A549 (cell line): ENCODE measurements at regions not wholly inside any gene's neighbourhood (a gene's known extent, or its start where the extent isn't known, plus 50 kb on each side); places are given as distances from the start of the nearest gene placed in this dataset.

Source experiments
- ATAC-seq, 2 experiments: fragments of 200-7000 bp in 1 of 2; fragments of >200 bp in 1 of 2; cut with Nextera tagmentation in 1 of 2; cut with Tn5 transposase in 1 of 2; 3 replicates each; pipeline versions ENCODE4 v1.8.0 to v1.9.1; 2018 to 2020; ENCODE audit warnings: mild to moderate bottlenecking in 1 of 2, moderate library complexity in 1 of 2
- CTCF ChIA-PET: fragments of 300-600 bp; sonication (Branson Sonifier 250); formaldehyde crosslinking; extraction: SDS; loops from one replicate; lab custom pipeline; 2021; ENCODE audit warnings: antibody characterized with exemption, inconsistent platforms; lab: Yijun Ruan, JAX
- POLR2A ChIA-PET: fragments of 350-600 bp; formaldehyde crosslinking; extraction: SDS; loops from one replicate; lab custom pipeline; 2021; ENCODE audit warnings: antibody characterized with exemption, inconsistent platforms; lab: Yijun Ruan, JAX
- DNase-seq, 2 experiments: peaks; one replicate each; pipeline versions ENCODE4 v3.0.0 to v3.0.0-alpha.2; 2011 to 2016; ENCODE audit warnings: low read depth in 1 of 2, low spot score in 1 of 2
- FAIRE-seq: peaks from 2 replicates; lab custom pipeline; 2011; peaks lifted over from hg19 to GRCh38; lab: Jason Lieb, UNC
- H3K27ac ChIP-seq, 2 experiments: fragments of >200 bp; sonication (Bioruptor Twin); formaldehyde crosslinking; 3 replicates each; pipeline ENCODE4 v1.5.1; 2016 to 2017
- H3K4me1 ChIP-seq: fragments of >200 bp; sonication (Bioruptor Twin); formaldehyde crosslinking; 3 replicates; pipeline ENCODE4 v1.6.1; 2016
- H3K4me2 ChIP-seq: fragments of >200 bp; sonication (Bioruptor Twin); formaldehyde crosslinking; 3 replicates; pipeline ENCODE4 v1.6.1; 2016
- H3K4me3 ChIP-seq: fragments of >200 bp; sonication (Bioruptor Twin); formaldehyde crosslinking; 3 replicates; pipeline ENCODE4 v1.5.1; 2016
- H3K9me3 ChIP-seq: fragments of >200 bp; sonication (Bioruptor Twin); formaldehyde crosslinking; 3 replicates; pipeline ENCODE4 v1.6.1; 2016
- CEBPB ChIP-seq, 2 experiments: fragments of >200 bp in 1 of 2; sonication (Bioruptor Twin) in 1 of 2; formaldehyde crosslinking in 1 of 2; IDR thresholded peaks; 2 replicates each; pipeline ENCODE4 v1.6.1; 2012 to 2016
- CHD2 ChIP-seq: fragments of 150-350 bp; IDR thresholded peaks from 2 replicates; pipeline ENCODE4 v1.6.1; 2014; ENCODE audit warnings: low read length; ENCODE audit not compliant: partially characterized antibody
- ESRRA ChIP-seq: fragments of 150-350 bp; IDR thresholded peaks from 2 replicates; pipeline ENCODE4 v1.6.1; 2014; ENCODE audit warnings: mild to moderate bottlenecking, low read length, borderline replicate concordance
- FOSL2 ChIP-seq, 2 experiments: fragments of 450-650 bp in 1 of 2; fragments of >200 bp in 1 of 2; sonication (Bioruptor Twin) in 1 of 2; formaldehyde crosslinking; IDR thresholded peaks; 2 replicates each; pipeline versions ENCODE4 v1.5.0 to v1.6.1; 2016 to 2020; ENCODE audit warnings: mild to moderate bottlenecking in 1 of 2, moderate library complexity in 1 of 2
- HDAC2 ChIP-seq: fragments of 200-600 bp; sonication (generic); IDR thresholded peaks from 2 replicates; pipeline ENCODE4 v1.6.1; 2016
- HMGXB4 ChIP-seq: fragments of 250-450 bp; sonication (Bioruptor Pico); IDR thresholded peaks from 2 replicates; pipeline ENCODE4 v1.5.0; 2021; ENCODE audit warnings: mild to moderate bottlenecking, moderate library complexity, borderline replicate concordance
- JUN ChIP-seq, 2 experiments: fragments of >200 bp; sonication (Bioruptor Twin); formaldehyde crosslinking; IDR thresholded peaks; 2 replicates in 1 of 2; 3 replicates in 1 of 2; pipeline ENCODE4 v1.6.1; 2016 to 2017
- KDM1A ChIP-seq: fragments of 200-600 bp; sonication (generic); IDR thresholded peaks from 2 replicates; pipeline ENCODE4 v1.6.1; 2016; ENCODE audit warnings: low read depth, mild to moderate bottlenecking
- MAFK ChIP-seq: fragments of 450-650 bp; IDR thresholded peaks from 2 replicates; pipeline ENCODE4 v1.6.1; 2014; ENCODE audit not compliant: partially characterized antibody
- NR3C1 ChIP-seq: fragments of >200 bp; sonication (Bioruptor Twin); formaldehyde crosslinking; IDR thresholded peaks from 3 replicates; pipeline ENCODE4 v1.6.1; 2017
- PHF8 ChIP-seq: fragments of 200-600 bp; sonication (generic); IDR thresholded peaks from 2 replicates; pipeline ENCODE4 v1.6.1; 2016; ENCODE audit warnings: low read depth, mild to moderate bottlenecking, antibody characterized with exemption, moderate library complexity, borderline replicate concordance
- POLR2A ChIP-seq: IDR thresholded peaks from 2 replicates; pipeline ENCODE4 v1.6.1; 2012; ENCODE audit warnings: mild to moderate bottlenecking, low read length
- POLR2AphosphoS2 ChIP-seq: conservative IDR thresholded peaks from 2 replicates; pipeline ENCODE4 v1.6.1; 2012; ENCODE audit warnings: low read length, improper control_type of control experiment, inconsistent platforms
- RAD21 ChIP-seq, 2 experiments: fragments of >200 bp in 1 of 2; sonication (Bioruptor Twin) in 1 of 2; formaldehyde crosslinking in 1 of 2; IDR thresholded peaks in 1 of 2; conservative IDR thresholded peaks in 1 of 2; 2 replicates in 1 of 2; 3 replicates in 1 of 2; pipeline ENCODE4 v1.6.1; 2012 to 2018; ENCODE audit warnings: inconsistent platforms in 1 of 2
- RFX5 ChIP-seq: fragments of 450-650 bp; IDR thresholded peaks from 2 replicates; pipeline ENCODE4 v1.7.1; 2014; ENCODE audit warnings: antibody characterized with exemption, mild to moderate bottlenecking, moderate library complexity
- SREBF2 ChIP-seq: fragments of 450-650 bp; IDR thresholded peaks from 2 replicates; pipeline ENCODE4 v1.6.1; 2014; ENCODE audit warnings: mild to moderate bottlenecking, moderate library complexity
- TFCP2L1 ChIP-seq: fragments of 250-450 bp; sonication (Bioruptor Pico); IDR thresholded peaks from 2 replicates; pipeline ENCODE4 v1.5.0; 2021; ENCODE audit warnings: mild to moderate bottlenecking
- TP53 ChIP-seq: fragments of 250-450 bp; sonication (Bioruptor Pico); IDR thresholded peaks from 2 replicates; pipeline ENCODE4 v1.5.0; 2021; ENCODE audit warnings: mild to moderate bottlenecking, moderate library complexity
- ZSCAN20 ChIP-seq: fragments of 250-450 bp; sonication (Bioruptor Pico); IDR thresholded peaks from 2 replicates; pipeline ENCODE4 v1.8.0; 2022; ENCODE audit warnings: mild to moderate bottlenecking, moderate library complexity
- WGBS: methylation state at CpG from one replicate; pipeline ENCODE4 v1.1.6; 2017; ENCODE audit errors: missing lambda C conversion rate; 5-methylcytosine and 5-hydroxymethylcytosine counted together
- TF ChIP-seq, protein P1 (sequence below): fragments of 150-350 bp; IDR thresholded peaks from 2 replicates; pipeline ENCODE4 v1.6.1; 2014; ENCODE audit warnings: low read depth, mild to moderate bottlenecking, low read length
- TF ChIP-seq, protein P2 (sequence below): fragments of 200-600 bp; sonication (generic); IDR thresholded peaks from 2 replicates; pipeline ENCODE4 v1.6.1; 2016; ENCODE audit warnings: antibody characterized with exemption, mild to moderate bottlenecking, moderate library complexity
- TF ChIP-seq, protein P3 (sequence below): fragments of >200 bp; sonication (Bioruptor Twin); formaldehyde crosslinking; IDR thresholded peaks from 3 replicates; pipeline ENCODE4 v1.6.1; 2016
- TF ChIP-seq, protein P4 (sequence below): fragments of 250-450 bp; sonication (Bioruptor Pico); IDR thresholded peaks from 2 replicates; pipeline ENCODE4 v1.5.0; 2020; ENCODE audit warnings: low read depth, mild to moderate bottlenecking, moderate library complexity
- TF ChIP-seq, protein P5 (sequence below): IDR thresholded peaks from 2 replicates; pipeline ENCODE4 v1.6.1; 2012

- FAIRE-seq, result no peak
- DNase-seq, result no peak
- ATAC-seq, result no peak
- TF ChIP-seq KDM1A, result no peak
- no peak for TF ChIP-seq HDAC2
- H3K27ac ChIP-seq, result no peak overlapping the region
- 6% methylated on average over 4 of the region's 4 CpGs for WGBS
- H3K4me3 ChIP-seq, result no peak overlapping the region
- no peaks in the 10 kb centered on the region for H3K9me3 ChIP-seq
- CTCF ChIA-PET, result no interaction called here
- H3K4me2 ChIP-seq, result no peak overlapping the region
- no peaks in the 10 kb centered on the region for H3K4me1 ChIP-seq
- POLR2A ChIA-PET, result no interaction called here
Observed at GRCh38 chr3:116630494-116630893, 79.1 kb upstream of the TUSC7 start.

DNA sequence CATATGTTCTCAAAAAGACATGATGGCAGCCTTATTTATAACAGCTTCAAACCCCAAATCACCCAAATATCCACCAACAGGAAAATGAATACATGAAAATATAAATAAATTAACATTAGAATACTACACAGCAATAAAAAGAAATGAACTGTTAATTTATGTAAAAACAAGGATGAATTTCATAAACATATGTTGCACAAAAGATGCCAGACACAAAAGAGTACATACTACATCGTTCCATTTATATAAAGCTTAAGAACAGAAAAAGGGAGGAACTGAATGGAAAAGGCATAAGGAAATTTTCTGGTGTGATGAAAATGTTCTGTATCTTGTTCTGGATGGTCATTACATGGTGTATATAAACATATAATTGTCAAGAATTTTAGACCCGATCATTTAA lies 69.9 kb upstream of the TUSC7 start:
- Histone ChIP-seq H3K4me2 (no peak overlapping the region), H3K9me3 (no peaks in the 10 kb centered on the region), H3K4me3 (no peak overlapping the region), H3K27ac (no peak overlapping the region), H3K4me1 (no peaks in the 10 kb centered on the region)
- ChIA-PET CTCF (no interaction called here), POLR2A (no interaction called here)
- ATAC-seq, result no peak
- FAIRE-seq, result no peak
- TF ChIP-seq SREBF2, result no peak
- no peak for TF ChIP-seq POLR2AphosphoS2
- TF ChIP-seq, protein P1, sequence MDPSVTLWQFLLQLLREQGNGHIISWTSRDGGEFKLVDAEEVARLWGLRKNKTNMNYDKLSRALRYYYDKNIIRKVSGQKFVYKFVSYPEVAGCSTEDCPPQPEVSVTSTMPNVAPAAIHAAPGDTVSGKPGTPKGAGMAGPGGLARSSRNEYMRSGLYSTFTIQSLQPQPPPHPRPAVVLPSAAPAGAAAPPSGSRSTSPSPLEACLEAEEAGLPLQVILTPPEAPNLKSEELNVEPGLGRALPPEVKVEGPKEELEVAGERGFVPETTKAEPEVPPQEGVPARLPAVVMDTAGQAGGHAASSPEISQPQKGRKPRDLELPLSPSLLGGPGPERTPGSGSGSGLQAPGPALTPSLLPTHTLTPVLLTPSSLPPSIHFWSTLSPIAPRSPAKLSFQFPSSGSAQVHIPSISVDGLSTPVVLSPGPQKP, result no peak
- no peak for TF ChIP-seq POLR2A
- no peak for TF ChIP-seq CHD2
- TF ChIP-seq, protein P2, sequence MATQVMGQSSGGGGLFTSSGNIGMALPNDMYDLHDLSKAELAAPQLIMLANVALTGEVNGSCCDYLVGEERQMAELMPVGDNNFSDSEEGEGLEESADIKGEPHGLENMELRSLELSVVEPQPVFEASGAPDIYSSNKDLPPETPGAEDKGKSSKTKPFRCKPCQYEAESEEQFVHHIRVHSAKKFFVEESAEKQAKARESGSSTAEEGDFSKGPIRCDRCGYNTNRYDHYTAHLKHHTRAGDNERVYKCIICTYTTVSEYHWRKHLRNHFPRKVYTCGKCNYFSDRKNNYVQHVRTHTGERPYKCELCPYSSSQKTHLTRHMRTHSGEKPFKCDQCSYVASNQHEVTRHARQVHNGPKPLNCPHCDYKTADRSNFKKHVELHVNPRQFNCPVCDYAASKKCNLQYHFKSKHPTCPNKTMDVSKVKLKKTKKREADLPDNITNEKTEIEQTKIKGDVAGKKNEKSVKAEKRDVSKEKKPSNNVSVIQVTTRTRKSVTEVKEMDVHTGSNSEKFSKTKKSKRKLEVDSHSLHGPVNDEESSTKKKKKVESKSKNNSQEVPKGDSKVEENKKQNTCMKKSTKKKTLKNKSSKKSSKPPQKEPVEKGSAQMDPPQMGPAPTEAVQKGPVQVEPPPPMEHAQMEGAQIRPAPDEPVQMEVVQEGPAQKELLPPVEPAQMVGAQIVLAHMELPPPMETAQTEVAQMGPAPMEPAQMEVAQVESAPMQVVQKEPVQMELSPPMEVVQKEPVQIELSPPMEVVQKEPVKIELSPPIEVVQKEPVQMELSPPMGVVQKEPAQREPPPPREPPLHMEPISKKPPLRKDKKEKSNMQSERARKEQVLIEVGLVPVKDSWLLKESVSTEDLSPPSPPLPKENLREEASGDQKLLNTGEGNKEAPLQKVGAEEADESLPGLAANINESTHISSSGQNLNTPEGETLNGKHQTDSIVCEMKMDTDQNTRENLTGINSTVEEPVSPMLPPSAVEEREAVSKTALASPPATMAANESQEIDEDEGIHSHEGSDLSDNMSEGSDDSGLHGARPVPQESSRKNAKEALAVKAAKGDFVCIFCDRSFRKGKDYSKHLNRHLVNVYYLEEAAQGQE, result no peak
- no peak for TF ChIP-seq ZSCAN20 (CRISPR knock-in tag)
- no peak for TF ChIP-seq HDAC2
- no peak for TF ChIP-seq NR3C1
- no peak for TF ChIP-seq MAFK
- TF ChIP-seq, protein P3, sequence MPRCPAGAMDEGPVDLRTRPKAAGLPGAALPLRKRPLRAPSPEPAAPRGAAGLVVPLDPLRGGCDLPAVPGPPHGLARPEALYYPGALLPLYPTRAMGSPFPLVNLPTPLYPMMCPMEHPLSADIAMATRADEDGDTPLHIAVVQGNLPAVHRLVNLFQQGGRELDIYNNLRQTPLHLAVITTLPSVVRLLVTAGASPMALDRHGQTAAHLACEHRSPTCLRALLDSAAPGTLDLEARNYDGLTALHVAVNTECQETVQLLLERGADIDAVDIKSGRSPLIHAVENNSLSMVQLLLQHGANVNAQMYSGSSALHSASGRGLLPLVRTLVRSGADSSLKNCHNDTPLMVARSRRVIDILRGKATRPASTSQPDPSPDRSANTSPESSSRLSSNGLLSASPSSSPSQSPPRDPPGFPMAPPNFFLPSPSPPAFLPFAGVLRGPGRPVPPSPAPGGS, result no peak
- TF ChIP-seq PHF8, result no peak
- TF ChIP-seq CEBPB (IDR thresholded peaks at IDR 0.05), result no peak
- no peak for TF ChIP-seq TFCP2L1 (CRISPR knock-in tag)
- TF ChIP-seq RFX5, result no peak
- TF ChIP-seq, protein P4, sequence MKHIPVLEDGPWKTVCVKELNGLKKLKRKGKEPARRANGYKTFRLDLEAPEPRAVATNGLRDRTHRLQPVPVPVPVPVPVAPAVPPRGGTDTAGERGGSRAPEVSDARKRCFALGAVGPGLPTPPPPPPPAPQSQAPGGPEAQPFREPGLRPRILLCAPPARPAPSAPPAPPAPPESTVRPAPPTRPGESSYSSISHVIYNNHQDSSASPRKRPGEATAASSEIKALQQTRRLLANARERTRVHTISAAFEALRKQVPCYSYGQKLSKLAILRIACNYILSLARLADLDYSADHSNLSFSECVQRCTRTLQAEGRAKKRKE (CRISPR knock-in tag), result no peak
- 2% methylated on average over 2 of the region's 2 CpGs for WGBS
- DNase-seq, result no peak

DNA sequence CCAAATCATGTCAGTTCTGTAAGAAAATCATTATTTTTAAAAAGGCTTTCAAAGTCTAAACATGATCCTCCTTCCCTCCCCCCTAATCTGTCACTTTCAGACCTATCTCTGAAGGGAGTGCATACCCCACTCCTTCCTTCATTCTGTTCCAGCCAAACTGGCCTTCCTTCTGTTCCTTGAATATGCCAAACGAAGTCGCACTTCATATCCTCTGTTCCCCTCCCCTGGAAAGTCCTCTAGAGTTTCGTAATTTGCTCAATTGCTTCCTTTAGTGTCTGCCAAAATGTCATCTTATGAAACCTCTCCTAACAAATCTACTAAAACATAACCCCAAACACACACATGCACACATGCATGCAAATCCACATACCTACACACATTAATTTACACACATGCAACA lies 69.5 kb upstream of the TUSC7 start:
- 2% methylated on average over 3 of the region's 3 CpGs for WGBS
- ATAC-seq (no peak), DNase-seq (no peak), FAIRE-seq (no peak)
- Histone ChIP-seq H3K4me2 (no peak overlapping the region), H3K4me1 (no peaks in the 10 kb centered on the region), H3K4me3 (no peak overlapping the region), H3K27ac (no peak overlapping the region), H3K9me3 (no peaks in the 10 kb centered on the region)
- POLR2A ChIA-PET, result no interaction called here
- CTCF ChIA-PET, result no interaction called here
- TF ChIP-seq JUN (IDR thresholded peaks at IDR 0.05) (no peak), POLR2AphosphoS2 (no peak), CHD2 (no peak), ESRRA (no peak), TP53 (no peak), MAFK (no peak), PHF8 (no peak), SREBF2 (no peak), HMGXB4 (CRISPR knock-in tag) (no peak), RAD21 (conservative IDR thresholded peaks at IDR 0.05 in 1 of 2, IDR thresholded peaks at IDR 0.05 in 1 of 2) (no peak), ZSCAN20 (CRISPR knock-in tag) (no peak), NR3C1 (no peak), FOSL2 (IDR thresholded peaks at IDR 0.05) (no peak), FOSL2 (CRISPR knock-in tag; IDR thresholded peaks at IDR 0.05) (no peak)
- TF ChIP-seq, protein P5, sequence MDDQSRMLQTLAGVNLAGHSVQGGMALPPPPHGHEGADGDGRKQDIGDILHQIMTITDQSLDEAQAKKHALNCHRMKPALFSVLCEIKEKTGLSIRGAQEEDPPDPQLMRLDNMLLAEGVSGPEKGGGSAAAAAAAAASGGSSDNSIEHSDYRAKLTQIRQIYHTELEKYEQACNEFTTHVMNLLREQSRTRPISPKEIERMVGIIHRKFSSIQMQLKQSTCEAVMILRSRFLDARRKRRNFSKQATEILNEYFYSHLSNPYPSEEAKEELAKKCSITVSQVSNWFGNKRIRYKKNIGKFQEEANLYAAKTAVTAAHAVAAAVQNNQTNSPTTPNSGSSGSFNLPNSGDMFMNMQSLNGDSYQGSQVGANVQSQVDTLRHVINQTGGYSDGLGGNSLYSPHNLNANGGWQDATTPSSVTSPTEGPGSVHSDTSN, result no peak
